HFFc6 (cell line): ENCODE measurements at regions not wholly inside any gene's neighbourhood (a gene's known extent, or its start where the extent isn't known, plus 50 kb on each side); places are given as distances from the start of the nearest gene placed in this dataset.

Source experiments
- DNase-seq: peaks from one replicate; pipeline ENCODE4 v3.0.0-alpha.2; 2018
- H3K27ac Mint-ChIP-seq: 2 replicates; pipeline ENCODE4 v1.8.0; 2020; ENCODE audit warnings: mild to moderate bottlenecking, mixed read lengths
- H3K27me3 Mint-ChIP-seq: 2 replicates; pipeline ENCODE4 v1.8.0; 2021; ENCODE audit warnings: mild to moderate bottlenecking, moderate library complexity, mixed read lengths; ENCODE audit not compliant: insufficient read depth
- H3K36me3 Mint-ChIP-seq: 2 replicates; pipeline ENCODE4 v1.8.0; 2021; ENCODE audit warnings: low read depth, mixed read lengths
- H3K4me1 Mint-ChIP-seq: 2 replicates; pipeline ENCODE4 v1.8.0; 2020; ENCODE audit warnings: low read depth, mixed read lengths
- H3K4me3 Mint-ChIP-seq: 2 replicates; pipeline ENCODE4 v1.8.0; 2020; ENCODE audit warnings: mild to moderate bottlenecking, moderate library complexity, mixed read lengths
- H3K9me3 Mint-ChIP-seq: 2 replicates; pipeline ENCODE4 v1.8.0; 2020; ENCODE audit warnings: mild to moderate bottlenecking, mixed read lengths
- CTCF ChIP-seq: fragments of 200-600 bp; sonication (generic); IDR thresholded peaks from 2 replicates; pipeline ENCODE4 v1.5.0; 2021; ENCODE audit warnings: antibody characterized with exemption, mild to moderate bottlenecking

- Mint-ChIP-seq H3K9me3 (peaks cover 17% of the 10 kb centered on the region), H3K36me3 (peaks cover 16% of the 10 kb centered on the region; the same call in 1 of the 2 replicates), H3K4me3 (no peak overlapping the region), H3K27ac (peak overlapping the region; percentile 11; the same call in 1 of the 2 replicates), H3K4me1 (peaks cover 24% of the 10 kb centered on the region), H3K27me3 (peaks cover 9% of the 10 kb centered on the region)
- no peak for DNase-seq
- TF ChIP-seq CTCF: peak; percentile 26; the same call in 1 of the 2 replicates
Measured at GRCh38 chr3:150216041-150216811, 191.9 kb upstream of the TSC22D2 start.

GRCh38 chr3:150215616-150216015, 192.5 kb upstream of the TSC22D2 start:
- H3K9me3 Mint-ChIP-seq: peaks cover 17% of the 10 kb centered on the region
- peaks cover 8% of the 10 kb centered on the region for H3K27me3 Mint-ChIP-seq
- peak; percentile 30 for DNase-seq
- H3K36me3 Mint-ChIP-seq: peaks cover 16% of the 10 kb centered on the region; the same call in 1 of the 2 replicates
- peaks cover 17% of the 10 kb centered on the region for H3K4me1 Mint-ChIP-seq
- no peak overlapping the region for H3K27ac Mint-ChIP-seq
- no peak overlapping the region for H3K4me3 Mint-ChIP-seq
- no peak for TF ChIP-seq CTCF

- DNase-seq: no peak
- Mint-ChIP-seq H3K36me3 (peaks cover 16% of the 10 kb centered on the region; the same call in 1 of the 2 replicates), H3K4me1 (peaks cover 15% of the 10 kb centered on the region), H3K4me3 (no peak overlapping the region), H3K27ac (no peak overlapping the region), H3K27me3 (peaks cover 8% of the 10 kb centered on the region), H3K9me3 (peaks cover 17% of the 10 kb centered on the region)
- TF ChIP-seq CTCF: no peak
Measured at GRCh38 chr3:150213577-150213976, 194.5 kb upstream of the TSC22D2 start.

GRCh38 chr3:150210461-150211110, 197.5 kb upstream of the TSC22D2 start:
- TF ChIP-seq CTCF: no peak
- no peak overlapping the region for H3K27ac Mint-ChIP-seq
- H3K9me3 Mint-ChIP-seq: no peaks in the 10 kb centered on the region
- peaks cover 9% of the 10 kb centered on the region for H3K4me1 Mint-ChIP-seq
- H3K4me3 Mint-ChIP-seq: no peak overlapping the region
- H3K36me3 Mint-ChIP-seq: no peaks in the 10 kb centered on the region
- DNase-seq: no peak
- peaks cover 8% of the 10 kb centered on the region for H3K27me3 Mint-ChIP-seq

- DNase-seq: no peak
- Mint-ChIP-seq H3K4me1 (0 out of 2 replicates have a peak, but pooled peaks cover 5% of the 10 kb centered on the region), H3K9me3 (no peaks in the 10 kb centered on the region), H3K27ac (no peak overlapping the region), H3K36me3 (no peaks in the 10 kb centered on the region), H3K4me3 (no peak overlapping the region), H3K27me3 (peaks cover 2% of the 10 kb centered on the region; the same call in 1 of the 2 replicates)
- no peak for TF ChIP-seq CTCF
Measured at GRCh38 chr3:150203273-150203672, 204.8 kb upstream of the TSC22D2 start.
